Tibial artery (tissue), 4 donors: ENCODE measurements at regions not wholly inside any gene's neighbourhood (a gene's known extent, or its start where the extent isn't known, plus 50 kb on each side); places are given as distances from the start of the nearest gene placed in this dataset.

Experiments
- DNase-seq, 2 donors: peaks; one replicate each; pipeline ENCODE4 v3.0.0-alpha.2; 2019
- H3K27ac ChIP-seq, 2 donors: fragments of 200-600 bp; sonication (generic) in 1 of 2; 1 replicate in 1 of 2; 2 replicates in 1 of 2; pipeline ENCODE4 v1.5.1; 2018 to 2019; ENCODE audit warnings: mild to moderate bottlenecking in 1 of 2
- H3K27me3 ChIP-seq, 2 donors: fragments of 200-600 bp; sonication (generic) in 1 of 2; one replicate each; pipeline versions ENCODE4 v1.5.1 to v1.6.0; 2016 to 2019
- H3K36me3 ChIP-seq, 3 donors: fragments of 200-600 bp; sonication (generic) in 2 of 3; one replicate each; pipeline ENCODE4 v1.5.1; 2016 to 2019; ENCODE audit warnings: mild to moderate bottlenecking in 2 of 3
- H3K4me1 ChIP-seq, 4 donors: fragments of 200-600 bp; sonication (generic) in 2 of 4; 1 replicate in 3 of 4; 2 replicates in 1 of 4; pipeline ENCODE4 v1.5.1; 2016 to 2019
- H3K4me3 ChIP-seq, 2 donors: fragments of 200-600 bp; sonication (generic) in 1 of 2; 1 replicate in 1 of 2; 2 replicates in 1 of 2; pipeline ENCODE4 v1.5.1; 2018 to 2019; ENCODE audit warnings: mild to moderate bottlenecking in 2 of 2
- H3K9me3 ChIP-seq, 3 donors: fragments of 200-600 bp; sonication (generic) in 1 of 3; one replicate each; pipeline ENCODE4 v1.5.1; 2016 to 2019
- CTCF ChIP-seq, 2 experiments: fragments of 200-600 bp in 1 of 2; fragments of 450-650 bp in 1 of 2; IDR thresholded peaks; one replicate each; pipeline ENCODE4 v1.5.1; 2017 to 2019; ENCODE audit warnings: antibody characterized with exemption in 2 of 2, mild to moderate bottlenecking in 1 of 2, moderate library complexity in 1 of 2
- intact Hi-C: fragments of 100-400 bp; cut with DNase I; formaldehyde crosslinking; loops from one replicate; pipeline ENCODE4 v1.15.0; 2023; ENCODE audit warnings: low total_unique reads

DNA sequence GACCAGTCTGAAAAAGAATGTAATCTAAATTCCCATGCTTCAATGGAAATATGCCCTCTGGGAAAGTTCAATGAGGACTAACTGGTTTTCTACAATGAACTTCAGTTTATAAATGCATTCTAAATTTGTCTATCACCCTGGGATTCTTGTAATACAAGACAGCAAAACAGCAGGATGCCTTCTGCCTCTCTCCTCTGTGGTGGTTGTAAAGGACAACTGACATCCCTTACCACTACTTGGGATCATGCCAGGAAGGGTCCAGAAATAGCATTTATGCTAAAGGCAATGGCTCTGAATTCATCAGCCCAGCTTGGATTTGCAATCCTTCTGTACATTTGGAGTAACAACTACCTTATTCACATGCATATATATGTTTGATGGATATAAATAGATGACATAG is 97.3 kb upstream of the ADAMTS16 start:
- Histone ChIP-seq H3K27me3 (no peaks in the 10 kb centered on the region), H3K9me3 (no peaks in the 10 kb centered on the region), H3K27ac (no peak overlapping the region), H3K36me3 (no peaks in the 10 kb centered on the region), H3K4me1 (no peaks in the 10 kb centered on the region), H3K4me3 (no peak overlapping the region)
- intact Hi-C loops = no loop called here
- no peak for TF ChIP-seq CTCF (IDR thresholded peaks at IDR 0.05)
- no peak for DNase-seq

DNA sequence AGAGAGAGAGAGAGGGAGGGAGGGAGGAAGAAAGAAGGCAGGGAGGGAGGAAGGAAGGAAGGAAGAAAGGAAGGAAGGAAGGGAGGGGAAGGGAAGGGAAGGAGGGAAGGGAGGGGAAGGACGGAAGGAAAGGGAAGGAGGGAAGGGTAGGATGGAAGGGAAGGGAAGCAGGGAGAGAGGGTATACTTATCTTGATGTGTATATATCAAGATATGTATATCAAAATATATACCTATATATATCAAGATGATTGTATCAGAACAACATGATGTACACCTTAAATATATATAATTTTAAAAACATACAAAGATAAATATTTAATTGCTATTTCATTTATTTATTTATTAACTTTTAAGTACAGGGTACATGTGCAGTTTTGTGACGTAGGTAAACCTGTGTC is 96.8 kb upstream of the ADAMTS16 start:
- H3K27ac ChIP-seq = no peak overlapping the region
- no peak overlapping the region for H3K4me3 ChIP-seq
- intact Hi-C loops = no loop called here

DNA sequence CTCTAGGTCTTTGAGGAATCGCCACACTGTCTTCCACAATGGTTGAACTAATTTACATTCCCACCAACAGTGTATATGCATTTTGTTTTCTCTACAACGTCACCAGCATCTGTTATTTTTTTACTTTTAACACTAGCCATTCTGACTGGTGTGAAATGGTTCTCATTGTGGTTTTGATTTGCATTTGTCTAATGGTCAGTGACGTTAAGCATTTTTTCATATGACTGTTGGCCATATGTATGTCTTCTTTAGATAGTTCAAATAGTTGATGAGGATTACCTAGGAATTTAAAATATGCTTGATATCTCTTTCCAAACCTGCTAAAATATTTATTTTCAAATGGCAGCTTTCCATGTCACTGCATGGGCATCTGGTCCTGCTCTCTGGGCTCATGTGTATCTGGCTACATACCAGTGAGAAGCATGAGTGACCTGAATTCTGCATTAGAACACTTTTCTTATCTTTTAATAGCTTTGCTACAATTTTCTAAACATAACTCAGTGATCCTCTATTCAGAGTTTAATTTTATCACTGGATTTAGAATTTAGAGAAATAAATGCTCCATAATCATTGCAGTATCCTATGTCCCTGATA is 95.8 kb upstream of the ADAMTS16 start:
- no peak for DNase-seq
- Histone ChIP-seq H3K9me3 (no peaks in the 10 kb centered on the region), H3K27me3 (no peaks in the 10 kb centered on the region), H3K4me1 (no peaks in the 10 kb centered on the region), H3K36me3 (no peaks in the 10 kb centered on the region), H3K27ac (no peak overlapping the region), H3K4me3 (no peak overlapping the region)
- TF ChIP-seq CTCF (IDR thresholded peaks at IDR 0.05) = no peak
- intact Hi-C loops = no loop called here

More for the DNA sequence above, 96.8 kb upstream of the ADAMTS16 start:
- no peak for DNase-seq
- TF ChIP-seq CTCF (IDR thresholded peaks at IDR 0.05) = no peak
- H3K9me3 ChIP-seq = no peaks in the 10 kb centered on the region
- no peaks in the 10 kb centered on the region for H3K27me3 ChIP-seq
- H3K36me3 ChIP-seq = no peaks in the 10 kb centered on the region
- no peaks in the 10 kb centered on the region for H3K4me1 ChIP-seq

GRCh38 chr5:5046680-5047502 is 93.2 kb upstream of the ADAMTS16 start:
- no peak for TF ChIP-seq CTCF (IDR thresholded peaks at IDR 0.05)
- Histone ChIP-seq H3K36me3 (no peaks in the 10 kb centered on the region), H3K27ac (no peak overlapping the region), H3K4me1 (no peaks in the 10 kb centered on the region), H3K9me3 (no peaks in the 10 kb centered on the region), H3K4me3 (no peak overlapping the region), H3K27me3 (no peaks in the 10 kb centered on the region)
- DNase-seq = no peak
- intact Hi-C loops = no loop called here

DNA sequence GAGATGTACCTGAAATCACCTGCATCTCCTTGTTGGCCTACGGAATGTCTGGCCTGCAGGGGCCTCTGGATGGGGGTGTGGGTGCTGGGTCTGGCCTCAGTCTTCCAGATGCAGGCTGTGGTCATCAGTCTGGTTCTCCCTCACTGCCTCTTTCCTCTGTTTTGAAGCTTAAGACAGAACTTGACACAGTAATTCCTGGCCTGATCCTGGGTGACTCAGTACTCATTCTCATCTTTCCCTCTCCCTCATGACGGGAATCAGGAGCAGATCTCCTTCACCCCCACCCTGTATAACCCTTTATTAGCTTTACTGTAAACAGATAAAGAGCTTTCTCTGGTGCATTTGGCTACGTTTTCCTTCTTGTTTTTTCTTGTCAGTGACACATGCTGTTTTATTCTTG is 89.3 kb upstream of the ADAMTS16 start:
- no peaks in the 10 kb centered on the region for H3K4me1 ChIP-seq
- no peaks in the 10 kb centered on the region for H3K27me3 ChIP-seq
- intact Hi-C loops = no loop called here
- H3K36me3 ChIP-seq = no peaks in the 10 kb centered on the region
- no peak overlapping the region for H3K27ac ChIP-seq
- TF ChIP-seq CTCF (IDR thresholded peaks at IDR 0.05) = no peak
- no peaks in the 10 kb centered on the region for H3K9me3 ChIP-seq
- no peak overlapping the region for H3K4me3 ChIP-seq
- no peak for DNase-seq
